GM13976 (cell line): ENCODE measurements at regions not wholly inside any gene's neighbourhood (a gene's known extent, or its start where the extent isn't known, plus 50 kb on each side); places are given as distances from the start of the nearest gene placed in this dataset.

Experiments used
- DNase-seq: peaks from one replicate; pipeline ENCODE4 v3.0.0; 2012; ENCODE audit warnings: low spot score
- CTCF ChIP-seq: IDR thresholded peaks from 2 replicates; pipeline ENCODE4 v1.5.1; 2012; ENCODE audit warnings: borderline replicate concordance, mild to moderate bottlenecking; ENCODE audit not compliant: insufficient read depth; ENCODE audit errors: extremely low read depth, missing control alignments, control extremely low read depth
- in situ Hi-C: fragments of 300-500 bp; cut with MboI; formaldehyde crosslinking; loops from one replicate; pipeline ENCODE4 v1.12.0; 2022; ENCODE audit warnings: low sequenced_read_pairs, mixed read lengths, inconsistent platforms; ENCODE audit not compliant: unreplicated experiment

GRCh38 chr4:92100975-92101374 is 202.8 kb upstream of the GRID2 start:
- no peak for DNase-seq
- in situ Hi-C loops: no loop called here
- no peak for TF ChIP-seq CTCF

DNA sequence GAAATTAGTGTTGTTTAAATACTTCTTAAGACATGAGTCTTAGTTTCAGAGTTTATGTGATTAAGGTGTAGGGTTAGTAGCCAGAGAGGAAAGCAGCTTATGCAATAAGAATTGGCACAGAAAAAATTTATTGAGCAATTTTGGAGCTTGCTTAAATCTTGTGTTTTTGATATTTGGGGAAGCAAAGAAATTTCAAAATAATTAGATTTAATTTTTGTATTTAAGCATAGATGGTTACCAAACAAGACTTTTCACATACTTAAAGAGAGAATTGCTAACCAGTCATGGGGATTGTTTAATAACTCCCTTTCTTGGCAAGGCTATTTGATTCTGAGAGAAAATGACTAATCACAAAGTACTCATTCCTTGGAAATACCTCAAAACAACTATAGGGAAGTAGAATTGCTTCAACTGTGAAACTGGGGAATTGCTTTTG is 202.0 kb upstream of the GRID2 start:
- TF ChIP-seq CTCF: no peak
- DNase-seq: no peak
- in situ Hi-C loops: no loop called here

DNA sequence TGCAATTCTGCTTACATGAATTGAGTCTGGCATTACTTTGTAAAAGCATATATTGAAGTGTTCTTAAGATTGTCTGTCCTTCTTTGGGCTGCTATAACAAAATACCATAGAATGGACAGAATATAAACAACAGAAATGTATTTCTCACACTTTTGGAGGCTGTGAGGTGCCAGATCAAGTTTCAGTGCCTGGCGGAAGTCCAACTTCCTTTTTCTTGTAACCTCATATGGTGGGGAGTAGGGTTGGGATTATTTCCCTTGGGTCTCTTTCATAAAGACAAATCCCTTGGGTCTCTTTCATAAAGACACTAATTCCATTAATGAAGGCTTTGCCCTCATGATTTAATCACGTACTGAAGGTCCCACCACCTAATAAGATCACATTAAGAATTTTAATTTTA is 199.3 kb upstream of the GRID2 start:
- TF ChIP-seq CTCF: no peak
- in situ Hi-C loops: no loop called here
- DNase-seq: no peak

- in situ Hi-C loops: no loop called here
- no peak for TF ChIP-seq CTCF
- no peak for DNase-seq
Observed at GRCh38 chr4:92106816-92107215, 196.9 kb upstream of the GRID2 start.

DNA sequence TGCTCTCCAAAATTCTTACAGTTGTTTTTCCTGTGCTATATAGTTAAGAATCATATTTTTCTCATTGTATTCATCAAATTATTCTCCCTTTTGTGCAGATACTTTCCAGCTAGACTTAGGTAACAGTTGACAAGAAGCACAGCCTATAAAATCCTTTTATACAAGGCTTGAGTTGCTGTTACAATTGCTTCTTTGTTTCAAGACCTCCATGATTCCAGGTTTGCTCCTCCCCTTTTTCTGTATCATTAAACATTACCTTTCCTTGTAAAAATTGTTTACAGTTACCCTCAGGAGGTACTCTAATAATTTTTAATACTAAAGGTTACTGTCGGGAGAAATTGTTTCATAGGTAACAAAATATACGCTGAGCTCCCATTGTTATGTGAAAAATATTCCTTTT is 192.3 kb upstream of the GRID2 start:
- in situ Hi-C loops: no loop called here

DNA sequence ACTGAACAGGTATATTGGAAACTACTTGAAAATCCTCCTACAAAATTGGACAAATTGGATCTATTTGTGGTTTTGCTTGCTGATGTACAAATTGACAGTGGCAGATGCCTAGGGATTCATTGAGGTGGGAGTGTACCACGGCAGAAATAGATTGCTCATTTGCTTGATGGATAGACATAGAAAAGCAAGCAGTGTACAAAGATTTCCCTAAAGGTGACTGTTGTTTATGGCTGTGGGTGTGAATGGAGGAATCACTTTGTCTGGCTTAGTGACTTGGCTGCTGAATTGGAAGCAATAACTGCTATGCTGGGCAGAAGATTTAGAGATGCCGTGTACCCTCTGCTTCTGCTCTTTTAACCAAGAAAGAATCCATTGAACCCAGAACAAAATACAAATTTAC is 191.0 kb upstream of the GRID2 start:
- no peak for DNase-seq
- TF ChIP-seq CTCF: no peak
- in situ Hi-C loops: no loop called here

More for the DNA sequence above, 192.3 kb upstream of the GRID2 start:
- TF ChIP-seq CTCF: no peak
- DNase-seq: no peak
